GM12878 (cell line): ENCODE measurements at regions not wholly inside any gene's neighbourhood (a gene's known extent, or its start where the extent isn't known, plus 50 kb on each side); places are given as distances from the start of the nearest gene placed in this dataset.

ENCODE experiments used
- ATAC-seq: fragments of 200-7000 bp; cut with Tn5 transposase; 3 replicates; pipeline ENCODE4 v1.9.1; 2020; ENCODE audit warnings: mild to moderate bottlenecking, moderate library complexity
- BruUV-seq: library from RNA; stranded (reverse); fragments of 400-500 nt; replicated peaks from 2 replicates; lab custom pipeline; 2021; lab: Mats Ljungman, UMichigan
- CTCF ChIA-PET: fragments of 300-600 bp; sonication (Branson Sonifier 250); formaldehyde crosslinking; extraction: SDS; loops from one replicate; lab custom pipeline; 2021; ENCODE audit warnings: inconsistent platforms; lab: Yijun Ruan, JAX
- POLR2A ChIA-PET: fragments of 350-600 bp; formaldehyde crosslinking; extraction: SDS; loops from one replicate; lab custom pipeline; 2021; ENCODE audit warnings: inconsistent platforms; lab: Charles Lee
- RAD21 ChIA-PET: fragments of 300-600 bp; sonication (Branson Sonifier 250); formaldehyde crosslinking; loops from one replicate; lab custom pipeline; 2023; ENCODE audit warnings: antibody characterized with exemption; ENCODE audit not compliant: unreplicated experiment; lab: Charles Lee
- SMC1A ChIA-PET: fragments of 300-600 bp; sonication (Branson Sonifier 250); formaldehyde crosslinking; loops from one replicate; lab custom pipeline; 2023; ENCODE audit not compliant: unreplicated experiment, uncharacterized antibody; lab: Charles Lee
- DNase-seq: peaks from one replicate; pipeline ENCODE4 v3.0.0-alpha.2; 2011; ENCODE audit warnings: low read depth, low spot score
- FAIRE-seq: peaks from 3 replicates; lab custom pipeline; 2011; peaks lifted over from hg19 to GRCh38; lab: Jason Lieb, UNC
- H2AFZ ChIP-seq: 2 replicates; pipeline ENCODE4 v1.6.0; 2011; ENCODE audit warnings: low read depth, low read length, control low read depth; ENCODE audit not compliant: control insufficient read depth
- H3K27ac ChIP-seq: 2 replicates; pipeline ENCODE4 v1.5.1; 2011; ENCODE audit warnings: control low read depth; ENCODE audit not compliant: control insufficient read depth, insufficient read depth
- H3K27me3 ChIP-seq, 2 experiments: replicated peaks in 1 of 2; 2 replicates each; pipeline versions ENCODE4 v1.6.0 to v1.6.1; 2011; ENCODE audit warnings: low read length in 1 of 2; ENCODE audit not compliant: control insufficient read depth in 2 of 2, insufficient read depth in 2 of 2
- H3K36me3 ChIP-seq, 2 experiments: 2 replicates each; pipeline ENCODE4 v1.5.1; 2011; ENCODE audit warnings: low read length in 1 of 2; ENCODE audit not compliant: control insufficient read depth in 2 of 2, insufficient read depth in 2 of 2
- H3K4me1 ChIP-seq: 2 replicates; pipeline ENCODE4 v1.6.1; 2011; ENCODE audit warnings: mild to moderate bottlenecking, low read length, moderate library complexity, mixed read lengths; ENCODE audit not compliant: control insufficient read depth, insufficient read depth
- H3K4me2 ChIP-seq: 2 replicates; pipeline ENCODE4 v1.6.0; 2011; ENCODE audit warnings: control low read depth; ENCODE audit not compliant: control insufficient read depth, insufficient read depth
- H3K4me3 ChIP-seq: fragments of 200-600 bp; sonication (generic); 2 replicates; pipeline ENCODE4 v1.5.1; 2016
- H3K79me2 ChIP-seq: 2 replicates; pipeline ENCODE4 v1.6.0; 2011; ENCODE audit warnings: low read length; ENCODE audit not compliant: control insufficient read depth, insufficient read depth
- H3K9ac ChIP-seq: 2 replicates; pipeline ENCODE4 v1.8.0; 2011; ENCODE audit warnings: low read length, control low read depth, mixed read lengths; ENCODE audit not compliant: control insufficient read depth, insufficient read depth
- H3K9me3 ChIP-seq: replicated peaks from 3 replicates; pipeline ENCODE4 v1.5.1; 2011; ENCODE audit warnings: mild to moderate bottlenecking, low read length; ENCODE audit not compliant: control insufficient read depth, insufficient read depth
- H4K20me1 ChIP-seq: 2 replicates; pipeline ENCODE4 v1.6.0; 2011; ENCODE audit not compliant: control insufficient read depth, insufficient read depth
- CREB1 ChIP-seq: IDR thresholded peaks from 2 replicates; pipeline ENCODE4 v1.6.1; 2012; ENCODE audit warnings: low read depth, mild to moderate bottlenecking, inconsistent platforms
- HDAC2 ChIP-seq: fragments of 200-600 bp; sonication (generic); IDR thresholded peaks from 2 replicates; pipeline ENCODE4 v1.6.1; 2017
- NBN ChIP-seq: fragments of 450-650 bp; IDR thresholded peaks from 2 replicates; pipeline ENCODE4 v1.6.1; 2016
- NFYB ChIP-seq: IDR thresholded peaks from 2 replicates; pipeline ENCODE4 v1.6.1; 2011; ENCODE audit warnings: low read depth, mild to moderate bottlenecking, low read length, improper control_type of control experiment, moderate library complexity; ENCODE audit not compliant: insufficient read depth
- NR2C1 ChIP-seq: fragments of 450-650 bp; IDR thresholded peaks from 2 replicates; pipeline ENCODE4 v1.6.1; 2017; ENCODE audit warnings: antibody characterized with exemption, mild to moderate bottlenecking, moderate library complexity
- RB1 ChIP-seq: fragments of 450-650 bp; formaldehyde crosslinking; IDR thresholded peaks from 2 replicates; pipeline ENCODE4 v1.6.1; 2017; ENCODE audit warnings: mild to moderate bottlenecking, borderline replicate concordance
- SMARCA5 ChIP-seq: fragments of 450-650 bp; IDR thresholded peaks from 2 replicates; pipeline ENCODE4 v1.6.1; 2017; ENCODE audit warnings: mild to moderate bottlenecking
- ZNF217 ChIP-seq: fragments of 450-650 bp; IDR thresholded peaks from 2 replicates; pipeline ENCODE4 v1.6.1; 2017; ENCODE audit warnings: antibody characterized with exemption, mild to moderate bottlenecking
- ZNF384 ChIP-seq: IDR thresholded peaks from 2 replicates; pipeline ENCODE4 v1.6.1; 2012; ENCODE audit warnings: low read depth, mild to moderate bottlenecking, low read length, improper control_type of control experiment, borderline replicate concordance
- WGBS: methylation state at CpG from one replicate; pipeline ENCODE4 v1.1.6; 2016; ENCODE audit warnings: low lambda C conversion rate; ENCODE audit not compliant: insufficient replicate concordance, insufficient coverage; ENCODE audit errors: missing lambda C conversion rate; 5-methylcytosine and 5-hydroxymethylcytosine counted together
- in situ Hi-C: fragments of 300-500 bp; cut with MboI; formaldehyde crosslinking; loops from 9 replicates; pipeline ENCODE4 v1.14.3; 2018; ENCODE audit warnings: mixed read lengths
- intact Hi-C: fragments of 100-400 bp; cut with micrococcal nuclease; formaldehyde crosslinking; loops from one replicate; pipeline ENCODE4 v1.14.2; 2022; ENCODE audit not compliant: unreplicated experiment
- TF ChIP-seq, protein P1 (sequence below): IDR thresholded peaks from 2 replicates; pipeline ENCODE4 v1.6.1; 2011; ENCODE audit warnings: low read depth, mild to moderate bottlenecking, low read length, moderate library complexity, borderline replicate concordance; ENCODE audit errors: extremely low read depth
- TF ChIP-seq, protein P2 (sequence below): fragments of 450-650 bp; IDR thresholded peaks from 2 replicates; pipeline ENCODE4 v1.6.1; 2017; ENCODE audit warnings: borderline replicate concordance
- TF ChIP-seq, protein P3 (sequence below): fragments of 450-650 bp; IDR thresholded peaks from 2 replicates; pipeline ENCODE4 v1.6.1; 2016; ENCODE audit warnings: mild to moderate bottlenecking

DNA sequence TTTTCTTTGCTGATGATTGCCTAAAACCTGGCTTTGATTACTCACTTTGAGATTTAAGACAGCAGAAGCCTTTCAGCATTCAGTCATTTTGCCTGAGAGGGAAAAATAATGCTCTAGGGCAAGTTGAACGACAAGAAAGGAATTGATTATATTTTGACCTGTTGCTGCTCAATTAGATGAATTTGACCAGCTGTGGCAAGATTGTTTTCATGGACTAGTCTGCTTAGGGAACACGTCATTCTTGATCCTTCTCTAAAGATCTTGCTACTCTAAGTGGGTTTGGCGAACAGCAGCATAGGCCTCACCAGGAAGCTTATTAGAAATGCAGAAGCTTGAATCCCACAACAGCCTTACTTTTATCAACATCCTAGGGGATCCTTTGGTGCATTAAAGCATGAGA, 59.7 kb upstream of the PHACTR1 start:
- no peak overlapping the region for H2AFZ ChIP-seq
- no peaks in the 10 kb centered on the region for H3K9me3 ChIP-seq
- no peak overlapping the region for H3K4me3 ChIP-seq
- ChIA-PET CTCF (no interaction called here), RAD21 (interaction anchor here (0.6 kb wide), 1 partner anchor 1660 kb away, joined by 3 read pairs; no protein-coding TSS in a partner anchor)
- ATAC-seq (no peak), DNase-seq (no peak)
- in situ Hi-C loops, result loop anchor here (25.0 kb wide), 1 partner anchor 880 kb away; no protein-coding TSS in a partner anchor
- no peaks in the 10 kb centered on the region for H3K79me2 ChIP-seq
- H3K27me3 ChIP-seq, result no peaks in the 10 kb centered on the region; a peak in 2 of 4 replicates
- no peaks in the 10 kb centered on the region for H4K20me1 ChIP-seq
- no peaks in the 10 kb centered on the region for H3K4me1 ChIP-seq
- no peaks in the 10 kb centered on the region for H3K36me3 ChIP-seq
- BruUV-seq, result no TSS peak
- 57% methylated on average over 3 of the region's 3 CpGs for WGBS
- TF ChIP-seq, protein P1, sequence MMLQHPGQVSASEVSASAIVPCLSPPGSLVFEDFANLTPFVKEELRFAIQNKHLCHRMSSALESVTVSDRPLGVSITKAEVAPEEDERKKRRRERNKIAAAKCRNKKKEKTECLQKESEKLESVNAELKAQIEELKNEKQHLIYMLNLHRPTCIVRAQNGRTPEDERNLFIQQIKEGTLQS, result no peak
- TF ChIP-seq ZNF384 (no peak), NFYB (no peak), HDAC2 (no peak), NR2C1 (no peak), SMARCA5 (no peak), NBN (no peak), RB1 (no peak), CREB1 (no peak), ZNF217 (no peak)
- TF ChIP-seq, protein P2, sequence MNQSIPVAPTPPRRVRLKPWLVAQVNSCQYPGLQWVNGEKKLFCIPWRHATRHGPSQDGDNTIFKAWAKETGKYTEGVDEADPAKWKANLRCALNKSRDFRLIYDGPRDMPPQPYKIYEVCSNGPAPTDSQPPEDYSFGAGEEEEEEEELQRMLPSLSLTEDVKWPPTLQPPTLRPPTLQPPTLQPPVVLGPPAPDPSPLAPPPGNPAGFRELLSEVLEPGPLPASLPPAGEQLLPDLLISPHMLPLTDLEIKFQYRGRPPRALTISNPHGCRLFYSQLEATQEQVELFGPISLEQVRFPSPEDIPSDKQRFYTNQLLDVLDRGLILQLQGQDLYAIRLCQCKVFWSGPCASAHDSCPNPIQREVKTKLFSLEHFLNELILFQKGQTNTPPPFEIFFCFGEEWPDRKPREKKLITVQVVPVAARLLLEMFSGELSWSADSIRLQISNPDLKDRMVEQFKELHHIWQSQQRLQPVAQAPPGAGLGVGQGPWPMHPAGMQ, result no peak
- TF ChIP-seq, protein P3, sequence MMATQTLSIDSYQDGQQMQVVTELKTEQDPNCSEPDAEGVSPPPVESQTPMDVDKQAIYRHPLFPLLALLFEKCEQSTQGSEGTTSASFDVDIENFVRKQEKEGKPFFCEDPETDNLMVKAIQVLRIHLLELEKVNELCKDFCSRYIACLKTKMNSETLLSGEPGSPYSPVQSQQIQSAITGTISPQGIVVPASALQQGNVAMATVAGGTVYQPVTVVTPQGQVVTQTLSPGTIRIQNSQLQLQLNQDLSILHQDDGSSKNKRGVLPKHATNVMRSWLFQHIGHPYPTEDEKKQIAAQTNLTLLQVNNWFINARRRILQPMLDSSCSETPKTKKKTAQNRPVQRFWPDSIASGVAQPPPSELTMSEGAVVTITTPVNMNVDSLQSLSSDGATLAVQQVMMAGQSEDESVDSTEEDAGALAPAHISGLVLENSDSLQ, result no peak
- TF ChIP-seq, all 136 proteins: peak for 0
- H3K9ac ChIP-seq, result no peak overlapping the region
- SMC1A ChIA-PET, result interaction anchor here (0.6 kb wide), 1 partner anchor 1674 kb away, joined by 3 read pairs; no protein-coding TSS in a partner anchor
- no peak for FAIRE-seq
- H3K4me2 ChIP-seq, result no peak overlapping the region
- intact Hi-C loops, result no loop called here
- no peak overlapping the region for H3K27ac ChIP-seq
- POLR2A ChIA-PET, result no interaction called here
